ENCODE measurements at regions not wholly inside any gene's neighbourhood (a gene's known extent, or its start where the extent isn't known, plus 50 kb on each side); places are given as distances from the start of the nearest gene placed in this dataset.
"Not testable (repeated sequence)": the region's sequence is repeated elsewhere in the genome, so short reads cannot be mapped to it uniquely, and the experiment has no call there.

- no peak for ATAC-seq
Measured at GRCh38 chr6:134575221-134575620, 257.3 kb upstream of the SGK1 start.

GRCh38 chr6:134574491-134574890, 256.6 kb upstream of the SGK1 start:
- TF ChIP-seq RARB (CRISPR knock-in tag; IDR thresholded peaks at IDR 0.05) (no peak), CSRNP3 (CRISPR knock-in tag; IDR thresholded peaks at IDR 0.05) (no peak), OSR1 (CRISPR knock-in tag; IDR thresholded peaks at IDR 0.05) (no peak), ZFP30 (CRISPR knock-in tag; IDR thresholded peaks at IDR 0.05) (no peak), BACH2 (CRISPR knock-in tag; IDR thresholded peaks at IDR 0.05; ENCODE audit: borderline replicate concordance) (no peak), GLIS3 (CRISPR knock-in tag; IDR thresholded peaks at IDR 0.05) (no peak), ZFP3 (CRISPR knock-in tag; IDR thresholded peaks at IDR 0.05) (no peak), PATZ1 (CRISPR knock-in tag; IDR thresholded peaks at IDR 0.05; ENCODE audit: borderline replicate concordance) (no peak), ZNF8 (CRISPR knock-in tag; IDR thresholded peaks at IDR 0.05) (no peak), TCF4 (CRISPR knock-in tag; IDR thresholded peaks at IDR 0.05; ENCODE audit: borderline replicate concordance) (no peak), ESRRG (CRISPR knock-in tag; IDR thresholded peaks at IDR 0.05) (no peak), TOX (CRISPR knock-in tag; IDR thresholded peaks at IDR 0.05; ENCODE audit: borderline replicate concordance) (no peak), ZNF70 (CRISPR knock-in tag; IDR thresholded peaks at IDR 0.05) (no peak), ISL1 (CRISPR knock-in tag; IDR thresholded peaks at IDR 0.05) (no peak), CSDC2 (CRISPR knock-in tag; IDR thresholded peaks at IDR 0.05) (no peak)
- ATAC-seq: no peak

More at GRCh38 chr6:134575221-134575620, 257.3 kb upstream of the SGK1 start:
- TF ChIP-seq PPARA (CRISPR knock-in tag; IDR thresholded peaks at IDR 0.05; ENCODE audit: borderline replicate concordance): no peak
- TF ChIP-seq ZFP30 (CRISPR knock-in tag; IDR thresholded peaks at IDR 0.05): no peak
- no peak for TF ChIP-seq ARNTL (CRISPR knock-in tag; IDR thresholded peaks at IDR 0.05; ENCODE audit: borderline replicate concordance, low read depth)
- TF ChIP-seq ZNF565 (CRISPR knock-in tag; conservative IDR thresholded peaks at IDR 0.05; ENCODE audit: low read depth): no peak
- TF ChIP-seq RARB (CRISPR knock-in tag; IDR thresholded peaks at IDR 0.05): no peak
- TF ChIP-seq BACH2 (CRISPR knock-in tag; IDR thresholded peaks at IDR 0.05; ENCODE audit: borderline replicate concordance): no peak
- no peak for TF ChIP-seq ZFP3 (CRISPR knock-in tag; IDR thresholded peaks at IDR 0.05)
- TF ChIP-seq ZNF8 (CRISPR knock-in tag; IDR thresholded peaks at IDR 0.05): no peak
- TF ChIP-seq TCF4 (CRISPR knock-in tag; IDR thresholded peaks at IDR 0.05; ENCODE audit: borderline replicate concordance): no peak
- TF ChIP-seq TOX (CRISPR knock-in tag; IDR thresholded peaks at IDR 0.05; ENCODE audit: borderline replicate concordance): no peak
- no peak for TF ChIP-seq CSDC2 (CRISPR knock-in tag; IDR thresholded peaks at IDR 0.05)
- TF ChIP-seq TSHZ2 (CRISPR knock-in tag; IDR thresholded peaks at IDR 0.05): no peak
- no peak for TF ChIP-seq CREB5 (CRISPR knock-in tag; IDR thresholded peaks at IDR 0.05; ENCODE audit: low read depth)
- TF ChIP-seq ESRRG (CRISPR knock-in tag; IDR thresholded peaks at IDR 0.05): no peak
- no peak for TF ChIP-seq ISL1 (CRISPR knock-in tag; IDR thresholded peaks at IDR 0.05)

GRCh38 chr6:134569996-134570395, 252.1 kb upstream of the SGK1 start:
- not testable (repeated sequence) for ATAC-seq

GRCh38 chr6:134564705-134565104, 246.8 kb upstream of the SGK1 start:
- TF ChIP-seq ISL1 (CRISPR knock-in tag; IDR thresholded peaks at IDR 0.05) (no peak), ZNF565 (CRISPR knock-in tag; conservative IDR thresholded peaks at IDR 0.05; ENCODE audit: low read depth) (no peak), CSDC2 (CRISPR knock-in tag; IDR thresholded peaks at IDR 0.05) (no peak), TSHZ2 (CRISPR knock-in tag; IDR thresholded peaks at IDR 0.05) (no peak)
- no peak for ATAC-seq

Data from SK-N-SH treated with all-trans-retinoic acid at 6 μM for 48 hours (cell line).